NCI-H2081 treated with DMSO at 0.1 percent for 48 hours (cell line): ENCODE measurements at regions not wholly inside any gene's neighbourhood (a gene's known extent, or its start where the extent isn't known, plus 50 kb on each side); places are given as distances from the start of the nearest gene placed in this dataset.

Experiments
- DNase-seq: peaks from one replicate; lab custom pipeline; 2025; lab: John Stamatoyannopoulos, UW

DNA sequence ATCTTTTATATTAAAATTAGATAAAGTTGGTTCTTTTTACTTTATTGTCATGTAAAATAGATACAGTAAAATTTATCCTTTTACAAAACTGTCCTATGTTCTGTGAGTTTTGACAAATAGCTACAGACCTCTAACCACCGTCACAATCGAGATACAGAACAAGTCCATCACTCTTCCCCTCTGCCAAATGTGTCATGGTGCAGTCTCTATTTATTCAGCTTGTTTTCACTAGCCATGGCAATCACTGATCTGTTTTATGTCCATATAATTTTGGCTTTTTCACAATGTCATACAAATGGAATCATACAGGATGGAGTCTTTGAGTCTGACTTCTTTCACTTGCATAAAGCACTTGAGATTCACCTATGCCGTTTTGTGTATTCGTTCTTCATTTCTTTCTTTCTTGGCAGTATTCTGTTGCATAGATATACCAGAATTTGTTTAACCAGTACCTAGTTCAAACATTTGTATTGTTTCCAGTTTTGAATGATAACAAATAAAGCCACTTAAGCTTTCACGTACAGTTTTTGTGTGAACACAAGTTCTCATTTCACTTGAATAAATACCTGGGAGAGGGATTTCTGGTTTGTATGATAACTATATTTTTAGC is 273.2 kb upstream of the MPDZ start:
- DNase-seq, result peak; percentile 99

DNA sequence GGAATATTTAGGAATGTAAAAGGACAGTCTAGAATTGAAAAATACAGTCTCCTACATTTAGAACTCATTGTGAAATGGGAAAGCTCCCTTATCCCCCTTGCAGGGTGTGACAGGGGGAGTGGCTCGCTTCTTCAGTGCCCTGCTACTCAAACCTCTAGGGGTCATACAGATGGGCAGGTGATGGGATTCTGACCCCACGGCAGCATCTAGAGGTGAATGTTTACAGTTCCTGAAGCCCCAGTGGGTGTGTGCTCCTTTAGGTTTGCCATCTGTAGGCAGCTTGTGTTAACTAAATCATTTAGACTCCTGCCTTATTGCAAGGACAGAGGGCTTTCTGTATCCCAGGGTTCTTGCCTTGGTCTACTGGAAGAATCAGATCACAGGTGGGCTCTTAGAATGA is 271.0 kb upstream of the MPDZ start:
- no peak for DNase-seq

DNA sequence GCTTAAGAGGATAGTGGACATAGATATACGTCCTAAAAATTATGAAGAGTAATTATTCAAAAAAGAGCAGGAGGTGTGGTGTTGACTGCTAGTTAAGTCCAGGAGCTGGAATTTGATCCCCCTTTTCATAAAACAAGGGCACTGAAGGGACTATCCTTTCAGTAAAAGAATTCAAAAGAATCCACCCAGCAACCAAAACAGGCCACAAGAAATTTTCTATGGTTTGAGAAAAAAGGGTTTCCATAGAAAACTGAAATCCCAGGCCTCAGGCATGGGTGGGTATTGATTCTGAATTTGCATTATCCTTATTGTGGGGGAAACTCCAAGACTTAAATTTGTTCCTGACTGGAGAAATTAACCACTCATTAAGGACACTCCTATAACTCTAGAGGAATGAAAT is 269.0 kb upstream of the MPDZ start:
- no peak for DNase-seq

DNA sequence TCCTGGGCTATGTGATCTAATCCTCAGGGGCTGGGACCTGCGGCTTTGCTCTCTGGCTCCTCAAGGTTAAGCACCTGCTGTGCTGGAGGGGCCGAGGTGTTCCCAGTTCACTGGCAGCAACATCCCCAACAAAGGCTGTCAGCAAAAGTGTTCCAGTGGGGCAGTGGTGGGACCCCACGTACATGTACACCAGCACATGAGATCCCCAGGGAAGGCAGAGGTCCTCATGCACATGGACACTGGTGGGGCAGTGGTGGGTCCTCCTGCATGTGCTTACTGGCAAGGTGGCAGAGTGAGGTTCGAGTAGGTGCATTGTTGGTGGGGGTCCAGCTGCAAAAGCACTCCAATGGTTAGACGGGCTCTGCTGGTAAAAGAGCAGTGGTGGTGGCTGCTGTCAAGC is 255.6 kb upstream of the MPDZ start:
- no peak for DNase-seq

DNA sequence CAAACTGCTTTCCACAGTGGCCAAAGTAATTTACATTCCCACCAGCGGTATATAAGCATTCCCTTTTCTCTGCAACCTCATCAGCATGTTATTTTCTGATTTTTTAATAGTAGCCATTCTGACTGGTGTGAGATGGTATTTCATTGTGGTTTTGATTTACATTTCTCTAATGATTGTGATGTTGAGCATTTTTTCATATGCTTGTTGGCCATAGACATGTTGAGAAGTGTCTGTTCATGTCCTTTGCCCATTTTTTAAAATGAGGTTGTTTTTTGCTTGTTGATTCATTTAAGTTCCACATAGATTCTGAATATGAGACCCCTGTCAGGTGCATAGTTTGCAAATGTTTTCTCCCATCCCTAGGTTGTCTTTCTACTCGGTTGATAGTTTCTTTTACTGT is 254.5 kb upstream of the MPDZ start:
- no peak for DNase-seq

- no peak for DNase-seq
Measured at GRCh38 chr9:13532407-13532806, 252.9 kb upstream of the MPDZ start.

- DNase-seq, result no peak
Measured at GRCh38 chr9:13529321-13530104, 250.0 kb upstream of the MPDZ start.

DNA sequence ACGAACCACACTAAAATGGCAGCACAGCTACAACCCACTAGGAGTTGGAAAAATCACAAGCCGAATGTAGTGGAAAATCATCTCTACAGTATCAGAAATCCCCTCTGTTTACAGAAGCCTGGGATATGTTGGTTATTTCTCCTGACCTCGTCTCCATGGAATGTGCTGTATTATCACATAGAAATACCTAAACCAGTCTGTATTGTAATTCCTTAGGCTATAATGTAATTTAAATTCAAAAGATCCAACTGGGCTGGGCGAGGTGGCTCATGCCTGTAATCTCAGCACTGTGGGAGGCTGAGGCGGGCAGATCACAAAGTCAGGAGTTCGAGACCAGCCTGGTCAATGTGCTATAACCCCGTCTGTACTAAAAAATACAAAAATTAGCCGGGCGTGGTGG is 244.8 kb upstream of the MPDZ start:
- DNase-seq, result no peak

DNA sequence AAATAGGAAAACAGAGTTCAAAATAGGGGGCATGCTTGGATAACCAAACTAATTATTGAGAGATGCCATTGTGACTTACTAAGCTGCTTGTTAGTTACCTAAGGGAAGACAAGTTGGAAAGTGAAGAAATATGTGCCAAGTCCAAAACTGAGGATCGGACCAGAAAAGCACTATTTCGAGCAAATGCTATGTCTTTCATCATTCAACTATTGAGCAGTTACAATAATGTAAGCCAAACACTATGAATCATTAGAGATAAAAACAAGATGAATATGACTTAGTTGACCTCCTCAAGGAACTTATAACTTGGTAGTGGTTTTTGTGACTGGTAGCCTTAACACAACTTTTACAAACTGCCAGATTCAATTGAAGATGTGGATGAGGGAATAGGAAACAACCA is 240.6 kb upstream of the MPDZ start:
- DNase-seq, result no peak

DNA sequence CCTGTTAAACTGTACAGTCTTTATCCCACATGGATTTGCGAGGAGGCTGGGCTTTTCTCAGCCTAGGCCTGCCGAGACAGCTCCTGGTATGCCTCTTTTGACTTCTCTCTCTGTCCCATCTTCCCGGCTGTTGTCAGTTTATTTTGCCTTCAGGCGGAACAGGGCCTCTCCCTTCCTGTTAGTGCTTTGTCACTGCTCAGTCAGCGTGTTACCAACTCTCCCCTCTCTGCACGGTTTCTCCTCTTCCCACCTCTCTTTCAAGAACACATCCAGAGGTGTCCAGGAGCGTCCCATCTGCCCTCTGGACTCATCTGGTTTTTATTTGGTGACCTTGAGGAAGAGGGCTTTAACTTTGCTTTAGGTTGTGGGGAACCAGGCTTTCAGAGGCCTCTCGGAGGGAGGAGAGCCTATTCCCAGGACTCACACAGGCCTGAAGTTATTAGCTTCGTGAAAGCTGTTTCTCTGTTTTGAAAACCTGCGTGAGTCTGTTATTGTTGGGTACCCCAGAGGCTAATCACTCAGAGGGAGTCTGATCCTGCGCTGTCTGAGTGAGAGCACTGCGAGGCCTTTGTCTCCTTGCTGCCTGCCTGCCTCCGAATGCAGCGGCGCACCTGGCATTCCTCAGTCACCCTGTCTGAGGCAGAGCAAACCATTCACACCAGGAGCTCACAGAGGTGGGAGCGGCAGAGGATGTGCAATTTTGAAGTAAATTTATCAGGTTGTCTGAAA is 234.4 kb upstream of the MPDZ start:
- DNase-seq, result peak; percentile 85

- DNase-seq, result no peak
Measured at GRCh38 chr9:13513286-13513685, 233.8 kb upstream of the MPDZ start.

GRCh38 chr9:13508681-13509080 is 229.2 kb upstream of the MPDZ start:
- no peak for DNase-seq

- no peak for DNase-seq
Measured at GRCh38 chr9:13508086-13508485, 228.6 kb upstream of the MPDZ start.

- DNase-seq, result no peak
Measured at GRCh38 chr9:13505797-13506196, 226.3 kb upstream of the MPDZ start.

- DNase-seq, result no peak
Measured at GRCh38 chr9:13503599-13503998, 224.1 kb upstream of the MPDZ start.

DNA sequence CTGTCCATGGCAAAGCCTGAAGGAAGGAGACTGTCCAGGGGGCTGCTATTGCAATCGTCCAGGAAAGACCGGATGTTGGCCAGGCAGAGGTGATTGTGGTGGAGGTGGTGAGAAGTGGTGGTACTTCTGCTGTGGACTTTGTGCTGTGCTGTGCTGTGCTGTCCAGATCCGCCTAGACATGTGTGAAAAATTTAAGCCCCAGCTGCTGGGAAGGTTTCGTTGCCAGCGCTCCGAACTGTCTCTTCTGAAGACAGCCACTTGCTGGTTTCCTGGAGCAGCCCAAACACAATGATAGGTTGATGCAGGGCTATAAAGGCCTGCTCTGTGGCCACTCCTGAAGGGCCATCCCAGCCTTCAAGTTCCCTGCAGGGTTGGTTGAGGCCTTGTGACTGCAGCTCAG is 223.0 kb upstream of the MPDZ start:
- DNase-seq, result no peak

GRCh38 chr9:13501018-13501417 is 221.5 kb upstream of the MPDZ start:
- DNase-seq, result no peak

DNA sequence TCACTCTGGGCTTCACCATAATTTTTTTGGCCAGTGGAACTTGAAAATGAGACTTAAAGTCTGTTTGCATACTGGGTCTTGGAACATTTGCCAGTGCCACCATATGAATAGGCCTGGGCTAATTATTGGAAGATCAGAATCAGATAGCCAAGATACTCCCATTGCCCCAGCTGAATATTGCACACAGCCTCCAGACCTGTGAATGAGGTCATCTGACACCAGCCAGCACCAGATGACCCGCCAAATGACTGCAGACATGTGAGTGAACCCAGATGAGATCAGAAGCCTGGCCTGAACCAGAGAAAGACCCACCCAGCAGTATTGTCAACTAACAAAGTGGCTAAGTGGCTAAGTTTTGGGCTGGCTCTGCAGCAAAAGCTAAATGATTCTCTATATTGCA is 220.5 kb upstream of the MPDZ start:
- DNase-seq, result no peak

GRCh38 chr9:13493697-13494096 is 214.2 kb upstream of the MPDZ start:
- DNase-seq, result no peak

DNA sequence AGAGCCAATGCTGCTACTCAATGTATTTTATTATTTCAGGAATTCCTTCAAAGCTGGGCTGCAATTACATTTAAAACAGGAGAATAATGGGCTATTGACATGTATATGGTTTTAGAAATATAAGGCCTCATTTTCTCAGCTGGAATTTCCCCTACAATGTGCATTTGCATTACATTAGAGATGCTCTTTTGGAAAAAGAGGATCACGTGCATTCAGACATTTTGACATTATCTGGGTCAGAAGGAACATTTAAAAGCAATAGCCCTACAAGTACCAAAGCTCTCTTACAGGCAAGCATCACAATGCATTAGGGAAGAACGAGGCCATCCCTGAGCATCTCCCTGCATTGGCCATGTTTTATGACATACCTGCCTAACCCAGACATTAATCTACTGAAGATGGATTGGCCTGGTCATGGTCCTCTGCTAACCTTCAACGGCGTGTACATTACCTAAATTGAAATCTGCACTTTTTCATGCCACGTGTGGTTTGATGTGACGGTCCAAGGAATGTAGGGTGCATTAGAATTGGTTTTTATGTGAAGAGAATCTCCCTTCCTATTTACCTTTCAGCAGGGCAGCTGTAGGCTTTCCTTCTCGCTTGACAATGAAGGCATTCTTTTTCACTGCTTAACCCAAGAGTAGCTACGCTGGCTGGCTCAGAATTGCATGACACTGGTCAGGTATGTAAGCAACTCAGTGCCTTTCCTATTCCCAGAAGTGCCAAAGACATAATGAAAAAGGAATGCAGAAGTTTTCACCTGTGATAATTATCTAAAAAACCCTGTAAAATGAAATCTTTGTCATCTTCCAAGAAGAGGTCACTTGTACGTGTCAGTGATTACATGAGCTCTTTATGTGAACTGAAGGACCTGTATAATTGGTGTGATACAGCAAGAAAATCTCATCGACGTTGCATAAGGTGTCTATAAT is 212.3 kb upstream of the MPDZ start:
- no peak for DNase-seq

- DNase-seq, result no peak
Measured at GRCh38 chr9:13491138-13491492, 211.6 kb upstream of the MPDZ start.

- no peak for DNase-seq
Measured at GRCh38 chr9:13487936-13488335, 208.4 kb upstream of the MPDZ start.
